ENCODE measurements at regions not wholly inside any gene's neighbourhood (a gene's known extent, or its start where the extent isn't known, plus 50 kb on each side); places are given as distances from the start of the nearest gene placed in this dataset.

DNA sequence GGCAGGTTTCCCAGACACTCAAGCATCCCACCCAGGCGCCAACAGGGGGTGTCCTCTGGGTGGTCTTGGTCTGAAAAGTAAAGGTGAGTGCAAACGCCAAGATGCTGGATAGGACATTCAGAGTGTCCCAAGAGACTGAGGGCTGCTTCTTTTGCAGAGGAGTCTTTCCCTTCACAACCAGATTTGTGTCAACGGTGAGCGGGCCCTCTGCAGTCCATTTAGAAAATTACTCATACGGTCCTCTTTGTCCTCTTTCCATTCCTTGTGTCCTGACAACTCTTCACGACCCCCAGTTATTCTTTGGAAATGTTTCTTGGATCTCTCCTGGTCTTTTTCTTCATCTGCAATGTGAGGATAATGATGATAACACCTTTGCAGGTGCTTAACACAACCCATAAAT lies 257.8 kb downstream of the CDC5L start:
- no peak for DNase-seq (ENCODE audit: low spot score)
- no peak overlapping the region for H3K27ac Mint-ChIP-seq
- no peaks in the 10 kb centered on the region for H3K9me3 Mint-ChIP-seq
- H3K27me3 Mint-ChIP-seq (ENCODE audit: insufficient read depth) = peaks cover 2% of the 10 kb centered on the region
- H3K36me3 Mint-ChIP-seq (ENCODE audit: low read depth) = no peaks in the 10 kb centered on the region
- intact Hi-C loops (cut with micrococcal nuclease) = no loop called here
- H3K4me1 Mint-ChIP-seq (ENCODE audit: low read depth) = peaks cover 24% of the 10 kb centered on the region
- no peak overlapping the region for H3K4me3 Mint-ChIP-seq

GRCh38 chr6:44646355-44646754 lies 258.8 kb downstream of the CDC5L start:
- no peak overlapping the region for H3K27ac Mint-ChIP-seq

DNA sequence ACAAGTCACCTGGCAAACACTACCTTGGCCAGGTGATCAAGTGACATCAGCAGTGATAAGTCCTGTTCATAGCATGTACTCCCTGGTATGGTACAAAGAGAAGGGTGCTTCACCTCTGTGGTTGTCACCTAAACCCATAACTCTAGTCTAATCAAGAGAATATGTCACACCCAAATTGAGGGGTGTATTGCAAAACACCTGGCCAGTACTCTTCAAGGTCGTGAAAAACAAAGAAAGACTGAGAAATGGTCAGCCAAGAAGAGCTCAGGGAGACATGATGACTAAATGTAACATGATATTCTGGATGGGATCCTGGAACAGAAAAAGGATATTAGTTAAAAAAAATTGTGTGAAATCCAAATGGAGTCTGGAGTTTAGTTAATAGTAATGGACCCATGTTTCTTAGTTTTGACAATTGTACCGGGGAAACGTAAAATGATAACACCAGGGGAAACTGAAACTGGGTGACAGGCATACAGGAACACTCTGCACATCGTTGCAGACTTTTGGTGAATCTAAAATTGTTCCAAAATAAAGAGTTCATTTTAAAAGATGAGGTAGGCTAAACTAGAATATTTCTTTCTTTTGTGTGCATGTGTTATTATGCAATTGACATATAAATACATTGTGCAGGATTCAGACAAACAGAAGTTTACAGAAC lies 262.0 kb downstream of the CDC5L start:
- intact Hi-C loops (cut with micrococcal nuclease) = loop anchor here (5.0 to 10.0 kb wide), 2 partner anchors 172 to 285 kb away; no protein-coding TSS in a partner anchor
- H3K27me3 Mint-ChIP-seq (ENCODE audit: insufficient read depth) = peaks cover 5% of the 10 kb centered on the region
- H3K9me3 Mint-ChIP-seq = no peaks in the 10 kb centered on the region
- no peak overlapping the region for H3K4me3 Mint-ChIP-seq
- no peak overlapping the region for H3K27ac Mint-ChIP-seq
- H3K4me1 Mint-ChIP-seq (ENCODE audit: low read depth) = peaks cover 4% of the 10 kb centered on the region
- DNase-seq (ENCODE audit: low spot score) = no peak
- no peaks in the 10 kb centered on the region for H3K36me3 Mint-ChIP-seq (ENCODE audit: low read depth)

More at GRCh38 chr6:44646355-44646754, 258.8 kb downstream of the CDC5L start:
- no peak for DNase-seq (ENCODE audit: low spot score)
- no peak overlapping the region for H3K4me3 Mint-ChIP-seq
- H3K9me3 Mint-ChIP-seq = no peaks in the 10 kb centered on the region
- peaks cover 24% of the 10 kb centered on the region for H3K4me1 Mint-ChIP-seq (ENCODE audit: low read depth)
- peaks cover 3% of the 10 kb centered on the region for H3K27me3 Mint-ChIP-seq (ENCODE audit: insufficient read depth)
- intact Hi-C loops (cut with micrococcal nuclease) = no loop called here
- no peaks in the 10 kb centered on the region for H3K36me3 Mint-ChIP-seq (ENCODE audit: low read depth)

GRCh38 chr6:44650495-44650894 lies 263.0 kb downstream of the CDC5L start:
- H3K4me3 Mint-ChIP-seq = no peak overlapping the region
- peaks cover 9% of the 10 kb centered on the region for H3K4me1 Mint-ChIP-seq (ENCODE audit: low read depth)
- no peaks in the 10 kb centered on the region for H3K9me3 Mint-ChIP-seq
- no peak overlapping the region for H3K27ac Mint-ChIP-seq
- H3K27me3 Mint-ChIP-seq (ENCODE audit: insufficient read depth) = peaks cover 5% of the 10 kb centered on the region
- no peak for DNase-seq (ENCODE audit: low spot score)
- no peaks in the 10 kb centered on the region for H3K36me3 Mint-ChIP-seq (ENCODE audit: low read depth)
- intact Hi-C loops (cut with micrococcal nuclease) = loop anchor here (5.0 to 10.0 kb wide), 2 partner anchors 173 to 284 kb away; no protein-coding TSS in a partner anchor

GRCh38 chr6:44650947-44651346 lies 263.4 kb downstream of the CDC5L start:
- DNase-seq (ENCODE audit: low spot score) = no peak
- no peaks in the 10 kb centered on the region for H3K36me3 Mint-ChIP-seq (ENCODE audit: low read depth)

DNA sequence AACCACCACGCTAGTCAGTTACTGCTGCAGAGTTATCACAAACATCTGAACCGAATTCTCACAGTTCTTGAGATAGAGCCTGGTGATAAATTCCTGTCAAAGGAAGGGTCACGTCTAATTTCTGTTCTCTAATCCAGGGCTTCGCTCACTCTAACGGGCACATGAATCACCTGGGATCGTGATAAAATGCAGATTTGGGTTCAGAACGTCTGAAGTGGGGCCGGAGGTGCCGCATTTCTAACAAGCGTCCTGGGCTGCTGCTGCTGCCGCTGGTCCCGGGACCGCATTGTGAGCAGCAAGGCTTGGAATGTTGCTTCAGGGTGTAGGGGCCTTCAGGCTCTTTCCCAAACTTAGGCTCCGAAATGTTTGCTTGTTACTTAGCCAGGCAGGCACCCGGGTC lies 264.1 kb downstream of the CDC5L start:
- H3K4me3 Mint-ChIP-seq = no peak overlapping the region
- intact Hi-C loops (cut with micrococcal nuclease) = loop anchor here (5.0 to 10.0 kb wide), 2 partner anchors 174 to 283 kb away; no protein-coding TSS in a partner anchor
- no peaks in the 10 kb centered on the region for H3K9me3 Mint-ChIP-seq
- peaks cover 4% of the 10 kb centered on the region for H3K27me3 Mint-ChIP-seq (ENCODE audit: insufficient read depth)
- no peaks in the 10 kb centered on the region for H3K36me3 Mint-ChIP-seq (ENCODE audit: low read depth)
- H3K27ac Mint-ChIP-seq = no peak overlapping the region
- DNase-seq (ENCODE audit: low spot score) = no peak
- peaks cover 11% of the 10 kb centered on the region for H3K4me1 Mint-ChIP-seq (ENCODE audit: low read depth)

More at GRCh38 chr6:44650947-44651346, 263.4 kb downstream of the CDC5L start:
- H3K9me3 Mint-ChIP-seq = no peaks in the 10 kb centered on the region
- H3K27me3 Mint-ChIP-seq (ENCODE audit: insufficient read depth) = peaks cover 5% of the 10 kb centered on the region
- H3K4me1 Mint-ChIP-seq (ENCODE audit: low read depth) = peaks cover 11% of the 10 kb centered on the region
- H3K27ac Mint-ChIP-seq = no peak overlapping the region
- intact Hi-C loops (cut with micrococcal nuclease) = loop anchor here (5.0 to 10.0 kb wide), 2 partner anchors 174 to 284 kb away; no protein-coding TSS in a partner anchor
- no peak overlapping the region for H3K4me3 Mint-ChIP-seq

DNA sequence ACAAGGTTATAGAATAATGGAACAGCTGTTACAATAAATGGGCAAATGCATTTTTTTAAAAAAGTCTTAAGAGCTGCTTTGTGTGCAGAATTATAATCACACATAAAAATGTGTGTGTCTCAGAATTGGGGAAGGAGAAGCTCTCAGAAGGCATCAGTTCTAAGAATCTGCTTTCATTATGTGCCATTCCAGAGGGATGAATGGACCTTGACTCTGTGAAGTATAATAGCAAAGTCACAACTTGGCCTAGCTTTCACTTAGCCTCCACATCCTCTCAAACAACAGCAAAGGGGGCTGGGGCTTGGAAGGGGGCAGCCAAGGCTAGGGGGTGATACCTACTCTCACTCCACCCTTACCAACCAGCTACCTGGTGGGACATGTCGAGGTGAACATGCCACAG lies 265.0 kb downstream of the CDC5L start:
- Mint-ChIP-seq H3K4me3 (no peak overlapping the region), H3K27ac (no peak overlapping the region), H3K36me3 (ENCODE audit: low read depth) (no peaks in the 10 kb centered on the region), H3K9me3 (no peaks in the 10 kb centered on the region), H3K4me1 (ENCODE audit: low read depth) (peaks cover 11% of the 10 kb centered on the region), H3K27me3 (ENCODE audit: insufficient read depth) (peaks cover 4% of the 10 kb centered on the region)
- DNase-seq (ENCODE audit: low spot score) = no peak
- intact Hi-C loops (cut with micrococcal nuclease) = loop anchor here (5.0 to 10.0 kb wide), 2 partner anchors 175 to 282 kb away; no protein-coding TSS in a partner anchor

GRCh38 chr6:44653091-44653490 lies 265.6 kb downstream of the CDC5L start:
- no peak overlapping the region for H3K4me3 Mint-ChIP-seq
- peaks cover 11% of the 10 kb centered on the region for H3K4me1 Mint-ChIP-seq (ENCODE audit: low read depth)
- no peaks in the 10 kb centered on the region for H3K9me3 Mint-ChIP-seq
- no peaks in the 10 kb centered on the region for H3K36me3 Mint-ChIP-seq (ENCODE audit: low read depth)
- no peak for DNase-seq (ENCODE audit: low spot score)
- intact Hi-C loops (cut with micrococcal nuclease) = loop anchor here (5.0 to 10.0 kb wide), 2 partner anchors 176 to 282 kb away; no protein-coding TSS in a partner anchor
- H3K27ac Mint-ChIP-seq = no peak overlapping the region
- peaks cover 4% of the 10 kb centered on the region for H3K27me3 Mint-ChIP-seq (ENCODE audit: insufficient read depth)

GRCh38 chr6:44653761-44654218 lies 266.3 kb downstream of the CDC5L start:
- H3K4me3 Mint-ChIP-seq = no peak overlapping the region
- intact Hi-C loops (cut with micrococcal nuclease) = loop anchor here (5.0 to 10.0 kb wide), 2 partner anchors 176 to 281 kb away; no protein-coding TSS in a partner anchor
- peaks cover 11% of the 10 kb centered on the region for H3K4me1 Mint-ChIP-seq (ENCODE audit: low read depth)
- peaks cover 4% of the 10 kb centered on the region for H3K27me3 Mint-ChIP-seq (ENCODE audit: insufficient read depth)
- no peaks in the 10 kb centered on the region for H3K36me3 Mint-ChIP-seq (ENCODE audit: low read depth)
- DNase-seq (ENCODE audit: low spot score) = no peak
- no peak overlapping the region for H3K27ac Mint-ChIP-seq
- H3K9me3 Mint-ChIP-seq = peaks cover 5% of the 10 kb centered on the region

- H3K27me3 Mint-ChIP-seq (ENCODE audit: insufficient read depth) = peaks cover 4% of the 10 kb centered on the region
- H3K4me3 Mint-ChIP-seq = no peak overlapping the region
- peaks cover 5% of the 10 kb centered on the region for H3K9me3 Mint-ChIP-seq
- peaks cover 8% of the 10 kb centered on the region for H3K4me1 Mint-ChIP-seq (ENCODE audit: low read depth)
- H3K27ac Mint-ChIP-seq = peak overlapping the region; percentile 8
- intact Hi-C loops (cut with micrococcal nuclease) = loop anchor here (1.0 to 10.0 kb wide), 6 partner anchors 279 to 1268 kb away; partner anchors contain the start of gene SUPT3H
- H3K36me3 Mint-ChIP-seq (ENCODE audit: low read depth) = no peaks in the 10 kb centered on the region
- DNase-seq (ENCODE audit: low spot score) = peak; percentile 47
Observed at GRCh38 chr6:44655412-44656342, 268.2 kb downstream of the CDC5L start.

DNA sequence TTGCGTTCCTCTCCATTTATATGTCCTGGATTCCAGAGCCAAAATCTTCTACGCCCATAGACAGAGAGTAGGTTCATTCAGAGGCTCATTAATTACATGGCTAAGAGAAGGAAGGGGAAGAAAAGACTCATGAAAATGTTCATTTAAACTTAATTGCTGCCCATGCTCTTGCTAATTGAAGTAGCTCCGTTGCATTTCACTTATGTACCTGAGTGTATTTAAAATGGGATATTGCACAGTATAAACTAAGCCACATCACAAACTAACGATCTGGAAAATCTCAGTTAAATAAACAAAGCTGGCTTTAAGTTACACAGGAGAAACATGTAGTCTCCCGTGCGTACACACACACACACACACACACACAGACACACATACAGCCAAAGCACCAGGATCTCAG lies 269.2 kb downstream of the CDC5L start:
- Mint-ChIP-seq H3K27me3 (ENCODE audit: insufficient read depth) (peaks cover 2% of the 10 kb centered on the region), H3K27ac (no peak overlapping the region), H3K4me3 (no peak overlapping the region), H3K9me3 (peaks cover 5% of the 10 kb centered on the region), H3K36me3 (ENCODE audit: low read depth) (no peaks in the 10 kb centered on the region), H3K4me1 (ENCODE audit: low read depth) (peaks cover 8% of the 10 kb centered on the region)
- intact Hi-C loops (cut with micrococcal nuclease) = loop anchor here (5.0 to 10.0 kb wide), 2 partner anchors 278 to 551 kb away; no protein-coding TSS in a partner anchor
- no peak for DNase-seq (ENCODE audit: low spot score)

- Mint-ChIP-seq H3K4me1 (ENCODE audit: low read depth) (peaks cover 8% of the 10 kb centered on the region), H3K4me3 (no peak overlapping the region), H3K9me3 (peaks cover 5% of the 10 kb centered on the region), H3K36me3 (ENCODE audit: low read depth) (no peaks in the 10 kb centered on the region), H3K27ac (no peak overlapping the region), H3K27me3 (ENCODE audit: insufficient read depth) (peaks cover 2% of the 10 kb centered on the region)
- intact Hi-C loops (cut with micrococcal nuclease) = loop anchor here (5.0 to 10.0 kb wide), 2 partner anchors 277 to 550 kb away; no protein-coding TSS in a partner anchor
- DNase-seq (ENCODE audit: low spot score) = no peak
Observed at GRCh38 chr6:44657206-44657819, 269.8 kb downstream of the CDC5L start.
